ENCODE measurements at regions not wholly inside any gene's neighbourhood (a gene's known extent, or its start where the extent isn't known, plus 50 kb on each side); places are given as distances from the start of the nearest gene placed in this dataset.
"Not testable (repeated sequence)": the region's sequence is repeated elsewhere in the genome, so short reads cannot be mapped to it uniquely, and the experiment has no call there.

- no peak overlapping the region for H3K27ac ChIP-seq (ENCODE audit: low read depth, low read length, poor library complexity, severe bottlenecking)
- no peaks in the 10 kb centered on the region for H3K4me1 ChIP-seq (ENCODE audit: insufficient read depth, low read length, poor library complexity, severe bottlenecking)
- no peaks in the 10 kb centered on the region for H3K36me3 ChIP-seq (ENCODE audit: insufficient read depth, low read length)
- no peaks in the 10 kb centered on the region for H3K9me2 ChIP-seq (ENCODE audit: insufficient read depth, low read length)
- BruUV-seq (replicated peaks): no TSS peak
- intact Hi-C loops (cut with micrococcal nuclease; ENCODE audit: unreplicated experiment): no loop called here
- CTCF ChIA-PET (ENCODE audit: unreplicated experiment): no interaction called here
- H3K4me3 ChIP-seq (ENCODE audit: low read depth, low read length, poor library complexity, severe bottlenecking): no peak overlapping the region
- H2AFZ ChIP-seq (ENCODE audit: low read length): no peak overlapping the region
- H3K9me3 ChIP-seq (ENCODE audit: low read length): 0 out of 2 replicates have a peak, but pooled peaks cover 3% of the 10 kb centered on the region
- H3K4me2 ChIP-seq (ENCODE audit: low read length): no peak overlapping the region
- POLR2A ChIA-PET: interaction anchor here (0.7 kb wide), 1 partner anchor 8 kb away, joined by 3 read pairs; no protein-coding TSS in a partner anchor
- no peak for DNase-seq (ENCODE audit: low spot score)
- H4K20me1 ChIP-seq (ENCODE audit: insufficient read depth, low read length): no peaks in the 10 kb centered on the region
- TF ChIP-seq EZH2phosphoT487 (IDR thresholded peaks at IDR 0.05; ENCODE audit: borderline replicate concordance, low read depth, low read length) (no peak), CTCF (conservative IDR thresholded peaks at IDR 0.05; ENCODE audit: low read length) (no peak)
- no peaks in the 10 kb centered on the region for H3K79me2 ChIP-seq (ENCODE audit: insufficient read depth, low read depth, low read length)
Measured at GRCh38 chr2:195434346-195434745, 222.7 kb upstream of the SLC39A10 start.

GRCh38 chr2:195433729-195434128 lies 223.3 kb upstream of the SLC39A10 start:
- H3K79me2 ChIP-seq (ENCODE audit: insufficient read depth, low read depth, low read length); H3K36me3 ChIP-seq (ENCODE audit: insufficient read depth, low read length); H3K9me3 ChIP-seq (ENCODE audit: low read length); H3K4me2 ChIP-seq (ENCODE audit: low read length); H3K9me2 ChIP-seq (ENCODE audit: insufficient read depth, low read length); H3K4me3 ChIP-seq (ENCODE audit: low read depth, low read length, poor library complexity, severe bottlenecking); H4K20me1 ChIP-seq (ENCODE audit: insufficient read depth, low read length); POLR2A ChIA-PET; BruUV-seq (replicated peaks); intact Hi-C loops (cut with micrococcal nuclease; ENCODE audit: unreplicated experiment); H3K27ac ChIP-seq (ENCODE audit: low read depth, low read length, poor library complexity, severe bottlenecking); DNase-seq (ENCODE audit: low spot score); H2AFZ ChIP-seq (ENCODE audit: low read length); H3K4me1 ChIP-seq (ENCODE audit: insufficient read depth, low read length, poor library complexity, severe bottlenecking); CTCF ChIA-PET (ENCODE audit: unreplicated experiment): not testable (repeated sequence)

- Histone ChIP-seq H3K27ac (ENCODE audit: low read depth, low read length, poor library complexity, severe bottlenecking) (no peak overlapping the region), H3K9me2 (ENCODE audit: insufficient read depth, low read length) (no peaks in the 10 kb centered on the region), H3K4me1 (ENCODE audit: insufficient read depth, low read length, poor library complexity, severe bottlenecking) (no peaks in the 10 kb centered on the region), H2AFZ (ENCODE audit: low read length) (no peak overlapping the region), H3K36me3 (ENCODE audit: insufficient read depth, low read length) (no peaks in the 10 kb centered on the region), H4K20me1 (ENCODE audit: insufficient read depth, low read length) (no peaks in the 10 kb centered on the region), H3K4me3 (ENCODE audit: low read depth, low read length, poor library complexity, severe bottlenecking) (no peak overlapping the region), H3K79me2 (ENCODE audit: insufficient read depth, low read depth, low read length) (no peaks in the 10 kb centered on the region), H3K4me2 (ENCODE audit: low read length) (no peak overlapping the region), H3K9me3 (ENCODE audit: low read length) (0 out of 2 replicates have a peak, but pooled peaks cover 3% of the 10 kb centered on the region)
- intact Hi-C loops (cut with micrococcal nuclease; ENCODE audit: unreplicated experiment): no loop called here
- BruUV-seq (replicated peaks): no TSS peak
- ChIA-PET POLR2A (no interaction called here), CTCF (ENCODE audit: unreplicated experiment) (no interaction called here)
- TF ChIP-seq CTCF (conservative IDR thresholded peaks at IDR 0.05; ENCODE audit: low read length) (no peak), EZH2phosphoT487 (IDR thresholded peaks at IDR 0.05; ENCODE audit: borderline replicate concordance, low read depth, low read length) (no peak)
- no peak for DNase-seq (ENCODE audit: low spot score)
Measured at GRCh38 chr2:195428673-195429072, 228.4 kb upstream of the SLC39A10 start.
